Upper lobe of left lung (tissue), 6 donors: ENCODE measurements at regions not wholly inside any gene's neighbourhood (a gene's known extent, or its start where the extent isn't known, plus 50 kb on each side); places are given as distances from the start of the nearest gene placed in this dataset.

Experiments used
- ATAC-seq, 2 donors: fragments of 200-7000 bp; cut with Tn5 transposase; one replicate each; pipeline ENCODE4 v1.9.1; 2022; ENCODE audit warnings: mild to moderate bottlenecking in 2 of 2, moderate library complexity in 2 of 2; ENCODE audit not compliant: low FRiP score in 2 of 2
- DNase-seq, 2 donors: peaks; one replicate each; pipeline ENCODE4 v3.0.0-alpha.2; 2019 to 2020
- H3K27ac ChIP-seq, 4 donors: fragments of 200-600 bp; sonication (generic); one replicate each; pipeline ENCODE4 v1.5.1; 2016 to 2019
- H3K27me3 ChIP-seq, 4 donors: fragments of 200-600 bp; sonication (generic); one replicate each; pipeline ENCODE4 v1.5.1; 2017 to 2019
- H3K36me3 ChIP-seq, 4 donors: fragments of 200-600 bp; sonication (generic); one replicate each; pipeline ENCODE4 v1.5.1; 2016 to 2019
- H3K4me1 ChIP-seq, 4 donors: fragments of 200-600 bp; sonication (generic); one replicate each; pipeline ENCODE4 v1.5.1; 2018 to 2019
- H3K4me3 ChIP-seq, 4 donors: fragments of 200-600 bp; sonication (generic); one replicate each; pipeline ENCODE4 v1.5.1; 2017 to 2019; ENCODE audit warnings: mild to moderate bottlenecking in 2 of 4, moderate library complexity in 1 of 4
- H3K9me3 ChIP-seq, 4 donors: fragments of 200-600 bp; sonication (generic); one replicate each; pipeline ENCODE4 v1.5.1; 2018 to 2019
- CTCF ChIP-seq, 6 experiments: fragments of 450-650 bp in 4 of 6; fragments of 200-600 bp in 2 of 6; sonication (generic) in 2 of 6; IDR thresholded peaks; one replicate each; pipeline ENCODE4 v1.5.1; 2016 to 2019; ENCODE audit warnings: antibody characterized with exemption in 6 of 6
- EP300 ChIP-seq, 4 donors: sonication (generic); formaldehyde crosslinking; IDR thresholded peaks; one replicate each; pipeline ENCODE4 v1.5.1; 2017; ENCODE audit warnings: antibody characterized with exemption in 4 of 4, control low read depth in 2 of 4
- POLR2A ChIP-seq, 4 donors: fragments of 450-650 bp; IDR thresholded peaks; one replicate each; pipeline ENCODE4 v1.5.1; 2016 to 2017; ENCODE audit warnings: antibody characterized with exemption in 4 of 4, mild to moderate bottlenecking in 2 of 4
- POLR2AphosphoS5 ChIP-seq, 2 donors: sonication (generic); formaldehyde crosslinking; IDR thresholded peaks; one replicate each; pipeline ENCODE4 v1.5.1; 2017; ENCODE audit warnings: antibody characterized with exemption in 2 of 2
- WGBS, 2 donors: methylation state at CpG; one replicate each; pipeline ENCODE4 v1.1.5; 2017 to 2018; 5-methylcytosine and 5-hydroxymethylcytosine counted together
- donor health status: DM: no; HTN: no; CAD: no; lungs with moderate emphysema.
- donor health status: DM: no; HTN: yes; CAD: no; lungs with severe emphysema.

- Histone ChIP-seq H3K27me3 (no peaks in the 10 kb centered on the region), H3K4me3 (no peak overlapping the region), H3K36me3 (no peaks in the 10 kb centered on the region), H3K9me3 (no peaks in the 10 kb centered on the region), H3K4me1 (no peaks in the 10 kb centered on the region), H3K27ac (no peak overlapping the region)
- DNase-seq (no peak), ATAC-seq (no peak)
- TF ChIP-seq POLR2AphosphoS5 (IDR thresholded peaks at IDR 0.05) (no peak), POLR2A (IDR thresholded peaks at IDR 0.05) (no peak), EP300 (IDR thresholded peaks at IDR 0.05) (no peak), CTCF (IDR thresholded peaks at IDR 0.05) (no peak)
- 45 to 52% methylated on average over 2 of the region's 2 CpGs for WGBS, 2 donors
Observed at GRCh38 chr5:117761186-117761585, 1186.6 kb upstream of the SEMA6A start.

- ATAC-seq, result no peak
- TF ChIP-seq POLR2A (IDR thresholded peaks at IDR 0.05) (no peak), CTCF (IDR thresholded peaks at IDR 0.05) (no peak), POLR2AphosphoS5 (IDR thresholded peaks at IDR 0.05) (no peak), EP300 (IDR thresholded peaks at IDR 0.05) (no peak)
- no peak for DNase-seq
- Histone ChIP-seq H3K27ac (no peak overlapping the region), H3K9me3 (no peaks in the 10 kb centered on the region), H3K36me3 (no peaks in the 10 kb centered on the region), H3K27me3 (no peaks in the 10 kb centered on the region), H3K4me1 (no peaks in the 10 kb centered on the region), H3K4me3 (no peak overlapping the region)
- WGBS, 2 donors, result 36 to 42% methylated on average over 4 of the region's 4 CpGs
Observed at GRCh38 chr5:117759849-117760499, 1185.4 kb upstream of the SEMA6A start.

- Histone ChIP-seq H3K36me3 (no peaks in the 10 kb centered on the region), H3K27ac (no peak overlapping the region), H3K9me3 (no peaks in the 10 kb centered on the region), H3K4me3 (no peak overlapping the region), H3K4me1 (no peaks in the 10 kb centered on the region), H3K27me3 (no peaks in the 10 kb centered on the region)
- 82 to 83% methylated on average over 2 of the region's 2 CpGs for WGBS, 2 donors
- ATAC-seq (no peak), DNase-seq (no peak)
- no peak for TF ChIP-seq CTCF (IDR thresholded peaks at IDR 0.05)
- no peak for TF ChIP-seq POLR2AphosphoS5 (IDR thresholded peaks at IDR 0.05)
- no peak for TF ChIP-seq POLR2A (IDR thresholded peaks at IDR 0.05)
- no peak for TF ChIP-seq EP300 (IDR thresholded peaks at IDR 0.05)
Observed at GRCh38 chr5:117752403-117752802, 1177.8 kb upstream of the SEMA6A start.

- no peak for TF ChIP-seq POLR2AphosphoS5 (IDR thresholded peaks at IDR 0.05)
- TF ChIP-seq EP300 (IDR thresholded peaks at IDR 0.05), result no peak
- no peak for TF ChIP-seq CTCF (IDR thresholded peaks at IDR 0.05)
- TF ChIP-seq POLR2A (IDR thresholded peaks at IDR 0.05), result no peak
- no peaks in the 10 kb centered on the region for H3K27me3 ChIP-seq
- no peaks in the 10 kb centered on the region for H3K9me3 ChIP-seq
- no peak overlapping the region for H3K27ac ChIP-seq
- WGBS, 2 donors, result 86 to 95% methylated on average over 5 of the region's 5 CpGs
- ATAC-seq (no peak), DNase-seq (no peak)
- no peak overlapping the region for H3K4me3 ChIP-seq
- no peaks in the 10 kb centered on the region for H3K4me1 ChIP-seq
- H3K36me3 ChIP-seq, result no peaks in the 10 kb centered on the region
Observed at GRCh38 chr5:117748336-117748735, 1173.7 kb upstream of the SEMA6A start.

GRCh38 chr5:117743337-117743736 is 1168.7 kb upstream of the SEMA6A start:
- Histone ChIP-seq H3K4me1 (no peaks in the 10 kb centered on the region), H3K27me3 (no peaks in the 10 kb centered on the region), H3K4me3 (no peak overlapping the region), H3K27ac (no peak overlapping the region), H3K9me3 (no peaks in the 10 kb centered on the region), H3K36me3 (no peaks in the 10 kb centered on the region)
- WGBS, 2 donors, result 86 to 93% methylated on average over 5 of the region's 5 CpGs
- TF ChIP-seq EP300 (IDR thresholded peaks at IDR 0.05) (no peak), CTCF (IDR thresholded peaks at IDR 0.05) (no peak), POLR2AphosphoS5 (IDR thresholded peaks at IDR 0.05) (no peak), POLR2A (IDR thresholded peaks at IDR 0.05) (no peak)
- DNase-seq (no peak), ATAC-seq (no peak)
